Central memory CD8-positive, alpha-beta T cell (primary cell): ENCODE measurements at regions not wholly inside any gene's neighbourhood (a gene's known extent, or its start where the extent isn't known, plus 50 kb on each side); places are given as distances from the start of the nearest gene placed in this dataset.
"Not testable (repeated sequence)": the region's sequence is repeated elsewhere in the genome, so short reads cannot be mapped to it uniquely, and the experiment has no call there.

Experiments used
- ATAC-seq: fragments of 150-1000 bp; cut with Tn5 transposase; replicated peaks from 2 replicates; pipeline ENCODE4 v1.10.0; 2022; ENCODE audit warnings: mild to moderate bottlenecking, moderate FRiP score, moderate number of reproducible peaks; ENCODE audit not compliant: poor library complexity, severe bottlenecking; ENCODE audit errors: extremely low read depth
- DNase-seq, 2 donors: peaks; one replicate each; pipeline ENCODE4 v3.0.0; 2021; ENCODE audit warnings: low spot score in 2 of 2
- H3K27ac Mint-ChIP-seq: one replicate; pipeline ENCODE4 v1.8.0; 2022; ENCODE audit warnings: low read depth, mild to moderate bottlenecking, moderate library complexity, mixed read lengths
- H3K27me3 Mint-ChIP-seq: one replicate; pipeline ENCODE4 v1.8.0; 2022; ENCODE audit warnings: mixed read lengths
- H3K36me3 Mint-ChIP-seq: one replicate; pipeline ENCODE4 v1.8.0; 2022; ENCODE audit warnings: mild to moderate bottlenecking, moderate library complexity, mixed read lengths; ENCODE audit not compliant: insufficient read depth
- H3K4me1 Mint-ChIP-seq: one replicate; pipeline ENCODE4 v1.8.0; 2022; ENCODE audit warnings: mixed read lengths
- H3K4me3 Mint-ChIP-seq: one replicate; pipeline ENCODE4 v1.8.0; 2022; ENCODE audit warnings: mild to moderate bottlenecking, moderate library complexity, mixed read lengths
- H3K9me3 Mint-ChIP-seq: one replicate; pipeline ENCODE4 v1.8.0; 2022; ENCODE audit warnings: mixed read lengths

DNA sequence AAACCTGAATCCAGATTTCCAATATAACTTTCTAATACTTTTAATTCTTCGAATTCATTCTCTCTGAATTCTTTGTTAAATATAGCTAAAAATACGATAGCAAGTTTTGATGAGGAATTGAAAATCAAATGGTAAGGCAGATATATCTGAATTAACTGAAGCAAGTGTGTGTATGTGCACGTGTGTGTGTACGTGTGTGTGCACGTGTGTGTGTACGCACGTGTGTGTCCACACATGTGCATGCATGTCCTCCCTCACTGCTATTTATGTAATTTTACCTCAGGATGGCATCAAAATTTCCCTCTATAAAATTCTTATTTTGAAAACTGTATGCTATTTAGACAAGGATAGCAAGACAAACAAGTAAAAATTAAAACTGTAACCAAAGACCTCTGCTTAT, 961.3 kb upstream of the CNTN5 start:
- DNase-seq (no peak), ATAC-seq (no peak)
- no peak overlapping the region for H3K4me3 Mint-ChIP-seq
- H3K9me3 Mint-ChIP-seq: peaks cover 6% of the 10 kb centered on the region
- no peak overlapping the region for H3K27ac Mint-ChIP-seq
- H3K27me3 Mint-ChIP-seq: no peaks in the 10 kb centered on the region
- H3K36me3 Mint-ChIP-seq: no peaks in the 10 kb centered on the region
- H3K4me1 Mint-ChIP-seq: no peaks in the 10 kb centered on the region

DNA sequence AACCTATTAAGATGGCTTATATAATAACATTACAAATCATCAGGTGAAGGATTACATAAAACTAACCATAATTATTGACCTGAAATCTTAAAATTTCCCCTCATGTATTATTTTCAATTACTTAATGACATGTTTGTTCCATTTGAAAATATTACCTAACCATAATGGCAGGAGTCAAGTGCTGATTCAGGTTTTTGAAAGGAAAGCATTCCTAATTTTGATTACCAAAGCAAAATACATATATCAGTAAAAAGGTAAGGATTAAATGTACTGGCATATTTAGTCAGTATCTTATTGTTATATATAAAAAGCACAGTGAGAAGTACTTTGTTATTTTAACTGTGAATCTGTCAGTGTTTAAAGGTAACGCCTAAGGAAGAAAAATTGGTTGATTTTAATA, 960.0 kb upstream of the CNTN5 start:
- no peak overlapping the region for H3K4me3 Mint-ChIP-seq
- peaks cover 6% of the 10 kb centered on the region for H3K9me3 Mint-ChIP-seq
- DNase-seq: no peak
- no peaks in the 10 kb centered on the region for H3K27me3 Mint-ChIP-seq
- no peak overlapping the region for H3K27ac Mint-ChIP-seq
- H3K4me1 Mint-ChIP-seq: no peaks in the 10 kb centered on the region
- H3K36me3 Mint-ChIP-seq: no peaks in the 10 kb centered on the region
- ATAC-seq: no peak

GRCh38 chr11:98061858-98062257, 958.9 kb upstream of the CNTN5 start:
- H3K27ac Mint-ChIP-seq: no peak overlapping the region
- H3K4me3 Mint-ChIP-seq: no peak overlapping the region
- no peak for ATAC-seq
- peaks cover 6% of the 10 kb centered on the region for H3K9me3 Mint-ChIP-seq
- DNase-seq: no peak
- H3K27me3 Mint-ChIP-seq: no peaks in the 10 kb centered on the region
- H3K4me1 Mint-ChIP-seq: no peaks in the 10 kb centered on the region
- H3K36me3 Mint-ChIP-seq: no peaks in the 10 kb centered on the region

- no peak for DNase-seq
- no peak overlapping the region for H3K4me3 Mint-ChIP-seq
- H3K27me3 Mint-ChIP-seq: no peaks in the 10 kb centered on the region
- H3K4me1 Mint-ChIP-seq: no peaks in the 10 kb centered on the region
- H3K27ac Mint-ChIP-seq: no peak overlapping the region
- H3K36me3 Mint-ChIP-seq: no peaks in the 10 kb centered on the region
- ATAC-seq: no peak
- peaks cover 6% of the 10 kb centered on the region for H3K9me3 Mint-ChIP-seq
Measured at GRCh38 chr11:98062714-98063113, 958.0 kb upstream of the CNTN5 start.

DNA sequence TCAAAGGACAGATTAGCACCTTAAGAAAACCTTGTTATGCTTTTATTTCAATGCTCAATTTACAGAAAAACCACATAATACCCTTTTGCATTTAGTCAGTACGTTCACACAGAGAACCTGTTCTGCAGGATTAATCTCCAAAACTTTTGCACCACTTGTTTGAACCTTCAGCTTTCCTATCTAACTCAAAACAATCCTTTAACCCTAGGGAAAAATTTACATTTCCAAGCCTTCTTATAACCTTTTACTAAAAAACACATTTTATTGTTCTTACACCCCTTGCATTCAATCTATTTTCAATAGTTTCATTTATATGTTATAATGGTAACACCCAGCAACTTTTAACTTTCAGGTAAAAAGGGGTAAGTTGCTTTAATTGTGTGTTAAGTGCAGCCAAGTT, 952.5 kb upstream of the CNTN5 start:
- Mint-ChIP-seq H3K4me1 (no peaks in the 10 kb centered on the region), H3K9me3 (no peaks in the 10 kb centered on the region), H3K27me3 (no peaks in the 10 kb centered on the region), H3K27ac (no peak overlapping the region), H3K4me3 (no peak overlapping the region), H3K36me3 (no peaks in the 10 kb centered on the region)
- no peak for ATAC-seq
- DNase-seq: no peak

DNA sequence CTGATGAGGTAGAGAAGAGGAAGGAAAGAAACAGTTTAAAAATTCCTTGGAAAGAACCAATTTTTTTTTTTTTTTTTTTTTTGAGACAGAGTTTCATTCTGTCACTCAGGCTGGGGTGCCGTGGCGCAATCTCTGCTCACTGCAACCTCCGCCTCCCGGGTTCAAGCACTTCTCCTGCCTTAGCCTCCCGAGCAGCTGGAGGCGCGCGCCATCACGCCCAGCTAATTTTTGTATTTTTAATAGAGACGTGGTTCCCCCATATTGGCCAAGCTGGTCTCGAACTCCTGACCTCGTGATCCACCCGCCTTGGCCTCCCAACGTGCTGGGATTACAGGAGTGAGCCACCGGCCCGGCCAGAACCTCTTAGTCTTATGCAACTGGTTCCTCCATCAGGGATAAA, 951.6 kb upstream of the CNTN5 start:
- ATAC-seq, H3K27ac Mint-ChIP-seq, H3K36me3 Mint-ChIP-seq, DNase-seq, H3K4me3 Mint-ChIP-seq, H3K27me3 Mint-ChIP-seq, H3K4me1 Mint-ChIP-seq, H3K9me3 Mint-ChIP-seq: not testable (repeated sequence)

- ATAC-seq: no peak
- Mint-ChIP-seq H3K36me3 (no peaks in the 10 kb centered on the region), H3K9me3 (peaks cover 4% of the 10 kb centered on the region), H3K27ac (no peak overlapping the region), H3K4me3 (no peak overlapping the region), H3K4me1 (no peaks in the 10 kb centered on the region), H3K27me3 (no peaks in the 10 kb centered on the region)
- DNase-seq: no peak
Measured at GRCh38 chr11:98069861-98070260, 950.9 kb upstream of the CNTN5 start.

GRCh38 chr11:98090861-98091505, 929.8 kb upstream of the CNTN5 start:
- Mint-ChIP-seq H3K9me3 (peaks cover 37% of the 10 kb centered on the region), H3K4me3 (no peak overlapping the region), H3K27me3 (no peaks in the 10 kb centered on the region), H3K27ac (no peak overlapping the region), H3K4me1 (no peaks in the 10 kb centered on the region), H3K36me3 (no peaks in the 10 kb centered on the region)
- ATAC-seq: no peak
- DNase-seq: no peak

DNA sequence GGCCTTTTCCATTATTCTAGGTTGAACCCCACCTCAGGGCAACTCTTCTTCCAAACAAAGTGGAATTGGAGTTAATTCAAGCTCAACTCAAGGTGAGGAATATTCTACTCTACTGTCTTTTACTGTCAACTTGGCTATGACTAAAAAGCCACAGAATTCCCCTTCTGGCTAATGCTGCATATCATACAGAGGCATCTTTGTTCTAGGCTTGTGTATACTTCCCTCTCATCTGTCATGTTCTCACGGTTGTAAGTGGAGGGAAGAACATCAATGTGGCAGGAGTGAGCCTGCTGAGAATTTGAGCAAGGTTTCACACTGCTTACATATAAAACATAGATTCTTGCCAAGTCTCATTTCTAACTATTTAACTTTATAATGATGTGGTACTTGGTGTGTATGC, 921.4 kb upstream of the CNTN5 start:
- no peaks in the 10 kb centered on the region for H3K36me3 Mint-ChIP-seq
- no peak overlapping the region for H3K4me3 Mint-ChIP-seq
- H3K9me3 Mint-ChIP-seq: peaks cover 15% of the 10 kb centered on the region
- no peaks in the 10 kb centered on the region for H3K27me3 Mint-ChIP-seq
- DNase-seq (no peak), ATAC-seq (no peak)
- no peaks in the 10 kb centered on the region for H3K4me1 Mint-ChIP-seq
- no peak overlapping the region for H3K27ac Mint-ChIP-seq

- H3K9me3 Mint-ChIP-seq: peaks cover 12% of the 10 kb centered on the region
- ATAC-seq (no peak), DNase-seq (no peak)
- H3K36me3 Mint-ChIP-seq: no peaks in the 10 kb centered on the region
- no peak overlapping the region for H3K27ac Mint-ChIP-seq
- no peaks in the 10 kb centered on the region for H3K27me3 Mint-ChIP-seq
- H3K4me1 Mint-ChIP-seq: no peaks in the 10 kb centered on the region
- no peak overlapping the region for H3K4me3 Mint-ChIP-seq
Measured at GRCh38 chr11:98100689-98101088, 920.1 kb upstream of the CNTN5 start.

DNA sequence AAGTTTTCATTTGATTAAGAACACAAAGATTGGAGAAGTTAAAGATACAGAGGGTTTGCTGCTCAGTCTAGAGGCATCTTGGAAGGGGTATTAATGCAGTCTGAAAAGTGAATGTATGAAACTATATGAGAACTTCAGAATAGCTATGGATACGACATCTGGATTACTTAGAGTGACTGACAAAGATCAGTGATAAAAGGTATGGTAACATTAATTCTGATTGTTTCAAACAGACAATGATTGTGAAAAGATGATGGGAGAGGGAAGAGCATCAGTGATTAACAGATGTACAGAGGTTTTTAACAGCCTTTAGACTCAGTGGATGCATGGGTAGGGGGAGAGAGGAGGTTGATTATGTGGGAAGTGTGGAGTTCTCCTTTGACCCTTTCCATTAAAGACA, 919.4 kb upstream of the CNTN5 start:
- DNase-seq: no peak
- no peak overlapping the region for H3K4me3 Mint-ChIP-seq
- H3K27me3 Mint-ChIP-seq: no peaks in the 10 kb centered on the region
- no peak overlapping the region for H3K27ac Mint-ChIP-seq
- no peaks in the 10 kb centered on the region for H3K36me3 Mint-ChIP-seq
- no peaks in the 10 kb centered on the region for H3K4me1 Mint-ChIP-seq
- peaks cover 12% of the 10 kb centered on the region for H3K9me3 Mint-ChIP-seq
- ATAC-seq: no peak

GRCh38 chr11:98104249-98104648, 916.5 kb upstream of the CNTN5 start:
- Mint-ChIP-seq H3K4me1 (no peaks in the 10 kb centered on the region), H3K4me3 (no peak overlapping the region), H3K27ac (no peak overlapping the region), H3K27me3 (no peaks in the 10 kb centered on the region), H3K9me3 (peaks cover 6% of the 10 kb centered on the region), H3K36me3 (no peaks in the 10 kb centered on the region)
- DNase-seq (no peak), ATAC-seq (no peak)

DNA sequence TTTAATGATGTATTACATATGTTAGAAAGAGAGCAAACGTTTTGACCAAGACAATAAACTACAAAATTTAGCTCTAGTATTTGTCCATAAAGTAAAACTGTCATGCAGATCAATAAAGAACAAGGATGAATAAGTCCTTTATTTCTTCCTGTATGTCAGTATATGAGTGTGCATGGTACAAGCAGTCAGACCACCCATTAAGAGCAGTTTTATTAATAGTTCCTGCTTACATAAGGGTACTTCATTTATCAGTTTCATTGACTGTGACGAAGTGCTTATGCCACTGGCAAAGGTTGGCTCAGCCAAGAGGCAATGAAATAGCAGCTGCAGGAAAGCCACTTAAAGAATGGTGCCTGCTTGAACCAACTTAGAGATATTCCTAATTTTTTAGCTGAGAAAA, 913.0 kb upstream of the CNTN5 start:
- DNase-seq (no peak), ATAC-seq (no peak)
- no peaks in the 10 kb centered on the region for H3K4me1 Mint-ChIP-seq
- H3K9me3 Mint-ChIP-seq: no peaks in the 10 kb centered on the region
- H3K36me3 Mint-ChIP-seq: no peaks in the 10 kb centered on the region
- no peaks in the 10 kb centered on the region for H3K27me3 Mint-ChIP-seq
- no peak overlapping the region for H3K27ac Mint-ChIP-seq
- no peak overlapping the region for H3K4me3 Mint-ChIP-seq

DNA sequence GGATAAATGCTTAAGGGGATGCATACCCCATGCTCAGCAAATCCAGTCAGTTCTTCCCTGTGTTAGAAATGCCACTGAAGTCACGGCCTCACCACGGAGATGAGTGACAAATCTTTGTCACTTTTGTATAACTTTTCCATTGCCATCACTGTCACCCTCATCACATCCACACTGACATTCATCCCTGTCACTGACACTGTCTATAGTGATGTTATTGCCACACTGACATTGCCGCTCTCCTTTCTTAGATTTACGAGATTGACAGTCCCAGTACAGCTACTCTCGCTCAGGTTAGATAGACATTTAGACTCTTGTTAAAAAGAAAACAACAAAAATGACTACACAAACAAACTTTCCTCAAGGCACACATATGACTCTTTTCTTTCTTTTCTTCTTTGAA, 910.7 kb upstream of the CNTN5 start:
- Mint-ChIP-seq H3K36me3 (no peaks in the 10 kb centered on the region), H3K4me1 (no peaks in the 10 kb centered on the region), H3K9me3 (peaks cover 7% of the 10 kb centered on the region), H3K27me3 (no peaks in the 10 kb centered on the region), H3K4me3 (no peak overlapping the region), H3K27ac (no peak overlapping the region)
- ATAC-seq: no peak
- DNase-seq: no peak
